Endodermal cell (in vitro differentiated cells): ENCODE measurements at regions not wholly inside any gene's neighbourhood (a gene's known extent, or its start where the extent isn't known, plus 50 kb on each side); places are given as distances from the start of the nearest gene placed in this dataset.

Source experiments
- DNase-seq: peaks from one replicate; pipeline ENCODE4 v3.0.0-alpha.2; 2017
- H3K27ac ChIP-seq: 2 replicates; pipeline ENCODE4 v1.5.1; 2013; ENCODE audit warnings: mild to moderate bottlenecking, low read depth, low read length, moderate library complexity
- H3K27me3 ChIP-seq: 2 replicates; pipeline ENCODE4 v1.6.1; 2013; ENCODE audit warnings: mild to moderate bottlenecking, low read length, moderate library complexity; ENCODE audit not compliant: insufficient read depth, control insufficient read depth, poor library complexity, severe bottlenecking
- H3K36me3 ChIP-seq: 2 replicates; pipeline ENCODE4 v1.7.0; 2013; ENCODE audit warnings: mild to moderate bottlenecking, low read length, moderate library complexity; ENCODE audit not compliant: control insufficient read depth, insufficient read depth
- H3K4me1 ChIP-seq: one replicate; pipeline ENCODE4 v1.7.0; 2013; ENCODE audit warnings: low read length; ENCODE audit not compliant: control insufficient read depth, insufficient read depth
- H3K4me3 ChIP-seq: 2 replicates; pipeline ENCODE4 v1.5.1; 2013; ENCODE audit warnings: mild to moderate bottlenecking, low read length, moderate library complexity
- H3K9ac ChIP-seq: 2 replicates; pipeline ENCODE4 v1.6.1; 2013; ENCODE audit warnings: mild to moderate bottlenecking, low read length, moderate library complexity; ENCODE audit not compliant: poor library complexity, severe bottlenecking; ENCODE audit errors: extremely low read depth
- H3K9me3 ChIP-seq: 2 replicates; pipeline ENCODE4 v1.6.1; 2013; ENCODE audit warnings: mild to moderate bottlenecking, low read length, moderate library complexity; ENCODE audit not compliant: control insufficient read depth
- H3K27ac Mint-ChIP-seq: 2 replicates; pipeline ENCODE4 v1.8.0; 2020; ENCODE audit warnings: mixed read lengths
- H3K27me3 Mint-ChIP-seq: 2 replicates; pipeline ENCODE4 v1.8.0; 2021; ENCODE audit warnings: mild to moderate bottlenecking, mixed read lengths; ENCODE audit not compliant: insufficient read depth
- H3K36me3 Mint-ChIP-seq: 2 replicates; pipeline ENCODE4 v1.8.0; 2020; ENCODE audit warnings: low read depth, mixed read lengths
- H3K4me1 Mint-ChIP-seq: 2 replicates; pipeline ENCODE4 v1.8.0; 2020; ENCODE audit warnings: mixed read lengths
- H3K4me3 Mint-ChIP-seq: 2 replicates; pipeline ENCODE4 v1.8.0; 2020; ENCODE audit warnings: mild to moderate bottlenecking, moderate library complexity, mixed read lengths
- H3K9me3 Mint-ChIP-seq: 2 replicates; pipeline ENCODE4 v1.8.0; 2020; ENCODE audit warnings: mild to moderate bottlenecking, mixed read lengths
- WGBS, 2 experiments: methylation state at CpG; one replicate each; pipeline versions ENCODE4 v1.1.5 to v1.1.7; 2013; ENCODE audit warnings: missing lambda C conversion rate in 2 of 2, mixed read lengths in 1 of 2; ENCODE audit not compliant: insufficient coverage in 1 of 2, insufficient read length in 1 of 2; 5-methylcytosine and 5-hydroxymethylcytosine counted together
- TF ChIP-seq, protein P1 (sequence below): fragments of 200-600 bp; sonication (generic); conservative IDR thresholded peaks from 2 replicates; pipeline ENCODE4 v1.5.0; 2021; ENCODE audit warnings: antibody characterized with exemption, mild to moderate bottlenecking

DNA sequence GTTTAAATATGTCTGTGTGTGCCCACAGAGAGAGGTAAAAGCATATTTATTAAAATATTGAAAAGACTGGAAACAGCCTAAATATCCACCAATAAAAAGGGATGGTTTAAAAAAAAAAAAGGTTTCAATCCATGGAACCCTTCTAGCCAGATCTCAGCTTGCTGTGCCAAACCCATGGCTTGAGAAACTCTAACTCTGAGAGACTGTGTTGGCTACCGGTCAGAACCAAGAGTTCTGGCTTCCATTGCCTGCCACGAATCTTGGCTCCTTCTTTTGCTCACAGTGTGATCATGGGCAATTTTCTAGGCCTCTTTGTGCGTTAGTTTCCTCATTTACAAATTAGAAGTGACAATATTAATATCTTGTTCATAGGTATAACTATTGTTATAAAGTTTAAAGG lies 201.3 kb upstream of the IRX3 start:
- Histone ChIP-seq H3K9me3 (no peaks in the 10 kb centered on the region), H3K4me1 (no peaks in the 10 kb centered on the region), H3K36me3 (no peaks in the 10 kb centered on the region), H3K27me3 (no peaks in the 10 kb centered on the region), H3K9ac (no peak overlapping the region), H3K27ac (no peak overlapping the region), H3K4me3 (no peak overlapping the region)
- Mint-ChIP-seq H3K4me3 (no peak overlapping the region), H3K27me3 (peaks cover 6% of the 10 kb centered on the region), H3K9me3 (no peaks in the 10 kb centered on the region), H3K4me1 (peaks cover 13% of the 10 kb centered on the region), H3K27ac (no peak overlapping the region), H3K36me3 (no peaks in the 10 kb centered on the region)
- 85 to 90% methylated on average over 2 to 3 of the region's 3 CpGs for WGBS, 2 experiments
- TF ChIP-seq, protein P1, sequence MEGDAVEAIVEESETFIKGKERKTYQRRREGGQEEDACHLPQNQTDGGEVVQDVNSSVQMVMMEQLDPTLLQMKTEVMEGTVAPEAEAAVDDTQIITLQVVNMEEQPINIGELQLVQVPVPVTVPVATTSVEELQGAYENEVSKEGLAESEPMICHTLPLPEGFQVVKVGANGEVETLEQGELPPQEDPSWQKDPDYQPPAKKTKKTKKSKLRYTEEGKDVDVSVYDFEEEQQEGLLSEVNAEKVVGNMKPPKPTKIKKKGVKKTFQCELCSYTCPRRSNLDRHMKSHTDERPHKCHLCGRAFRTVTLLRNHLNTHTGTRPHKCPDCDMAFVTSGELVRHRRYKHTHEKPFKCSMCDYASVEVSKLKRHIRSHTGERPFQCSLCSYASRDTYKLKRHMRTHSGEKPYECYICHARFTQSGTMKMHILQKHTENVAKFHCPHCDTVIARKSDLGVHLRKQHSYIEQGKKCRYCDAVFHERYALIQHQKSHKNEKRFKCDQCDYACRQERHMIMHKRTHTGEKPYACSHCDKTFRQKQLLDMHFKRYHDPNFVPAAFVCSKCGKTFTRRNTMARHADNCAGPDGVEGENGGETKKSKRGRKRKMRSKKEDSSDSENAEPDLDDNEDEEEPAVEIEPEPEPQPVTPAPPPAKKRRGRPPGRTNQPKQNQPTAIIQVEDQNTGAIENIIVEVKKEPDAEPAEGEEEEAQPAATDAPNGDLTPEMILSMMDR: no peak
- no peak for DNase-seq

DNA sequence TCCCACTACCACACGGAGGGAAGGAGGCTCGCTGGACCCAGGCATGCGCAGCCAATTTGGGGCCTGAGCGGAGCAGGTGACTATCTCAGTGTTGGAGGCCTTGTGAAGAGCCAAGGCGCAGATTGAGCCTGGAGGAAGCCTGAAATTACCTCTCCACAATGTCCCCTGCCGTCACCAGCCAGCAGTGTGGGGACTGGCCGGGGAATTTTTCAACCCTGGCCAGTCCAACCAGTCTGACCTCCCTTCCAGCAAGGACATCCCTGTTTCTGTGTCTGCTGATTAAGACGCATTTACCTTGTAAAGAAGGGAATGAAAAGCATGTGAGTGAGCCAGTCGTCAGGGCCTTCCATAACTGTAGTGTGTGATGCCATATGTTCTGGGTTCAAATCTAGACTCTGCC lies 198.1 kb upstream of the IRX3 start:
- Mint-ChIP-seq H3K9me3 (no peaks in the 10 kb centered on the region), H3K27ac (no peak overlapping the region), H3K36me3 (no peaks in the 10 kb centered on the region), H3K4me1 (peaks cover 19% of the 10 kb centered on the region), H3K4me3 (no peak overlapping the region), H3K27me3 (peaks cover 4% of the 10 kb centered on the region)
- Histone ChIP-seq H3K27ac (no peak overlapping the region), H3K9ac (no peak overlapping the region), H3K36me3 (no peaks in the 10 kb centered on the region), H3K9me3 (no peaks in the 10 kb centered on the region), H3K4me3 (no peak overlapping the region), H3K4me1 (no peaks in the 10 kb centered on the region), H3K27me3 (no peaks in the 10 kb centered on the region)
- WGBS, 2 experiments: 85 to 96% methylated on average over 4 to 9 of the region's 9 CpGs
- TF ChIP-seq, protein P1: no peak
- DNase-seq: no peak

DNA sequence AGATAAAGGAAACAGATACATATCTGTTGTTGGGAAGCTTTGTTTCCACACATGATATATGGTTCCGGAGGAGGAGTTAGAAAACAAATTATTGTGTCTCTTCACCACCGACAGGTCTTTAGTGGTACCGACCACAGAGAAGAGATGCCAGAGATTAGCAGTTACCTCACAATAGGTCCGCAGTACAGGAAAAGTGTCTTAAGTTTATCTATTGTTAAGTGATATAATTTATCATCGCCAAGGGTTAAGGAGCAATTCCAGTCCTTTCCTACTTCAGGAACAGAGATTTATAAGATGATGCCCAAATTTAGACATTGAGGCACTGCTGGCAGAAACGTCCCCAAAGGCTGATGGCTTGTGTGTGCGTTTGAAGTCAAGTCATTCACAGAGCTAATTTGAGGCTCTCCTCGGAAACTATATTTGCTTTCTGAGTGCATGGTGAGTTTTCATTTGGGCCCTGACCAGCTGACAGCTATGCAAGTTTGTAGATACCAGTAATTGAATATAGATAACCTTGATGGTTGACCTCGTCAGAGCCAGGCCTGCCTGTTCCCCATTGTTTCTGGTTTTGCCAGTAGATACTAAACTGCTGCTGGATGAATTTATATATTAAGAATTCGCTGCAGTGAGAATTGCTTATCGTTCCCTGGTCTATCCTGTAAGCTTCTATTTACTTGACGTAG lies 196.4 kb upstream of the IRX3 start:
- TF ChIP-seq, protein P1: no peak

More for the DNA sequence above, 196.4 kb upstream of the IRX3 start:
- no peak for DNase-seq
- H3K36me3 ChIP-seq: no peaks in the 10 kb centered on the region
- no peaks in the 10 kb centered on the region for H3K36me3 Mint-ChIP-seq
- no peak overlapping the region for H3K4me3 ChIP-seq
- no peak overlapping the region for H3K4me3 Mint-ChIP-seq
- H3K4me1 Mint-ChIP-seq: peaks cover 8% of the 10 kb centered on the region
- 76 to 88% methylated on average over 4 to 12 of the region's 12 CpGs for WGBS, 2 experiments
- no peaks in the 10 kb centered on the region for H3K4me1 ChIP-seq
- H3K9me3 ChIP-seq: no peaks in the 10 kb centered on the region
- H3K27ac ChIP-seq: no peak overlapping the region
- H3K27ac Mint-ChIP-seq: no peak overlapping the region
- H3K27me3 ChIP-seq: no peaks in the 10 kb centered on the region
- H3K27me3 Mint-ChIP-seq: peaks cover 4% of the 10 kb centered on the region
- H3K9ac ChIP-seq: no peak overlapping the region
- no peaks in the 10 kb centered on the region for H3K9me3 Mint-ChIP-seq
